ENCODE measurements at regions not wholly inside any gene's neighbourhood (a gene's known extent, or its start where the extent isn't known, plus 50 kb on each side); places are given as distances from the start of the nearest gene placed in this dataset.

DNA sequence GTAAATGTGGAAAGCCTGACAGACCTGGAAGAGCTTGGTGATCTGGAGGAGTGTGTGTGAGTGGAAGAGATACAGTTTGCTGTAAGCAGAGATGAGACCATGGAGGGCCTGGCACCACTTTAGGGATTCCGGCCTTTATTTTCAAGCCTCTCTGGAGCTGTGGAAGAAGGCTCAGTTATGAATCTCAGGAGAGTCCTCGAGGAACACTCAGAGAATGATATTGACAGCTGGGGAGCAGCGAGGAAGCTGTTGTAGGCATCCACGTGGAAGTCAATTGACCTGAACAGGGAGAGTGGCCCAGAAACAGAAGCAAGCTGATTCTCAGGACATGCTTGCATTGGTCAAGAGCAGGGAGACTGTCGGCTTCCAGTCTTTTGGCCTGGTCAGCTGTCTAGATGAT lies 108.4 kb upstream of the FOXQ1 start:
- no peak for DNase-seq (ENCODE audit: low read depth, low spot score)
- H3K27ac ChIP-seq = no peak overlapping the region

DNA sequence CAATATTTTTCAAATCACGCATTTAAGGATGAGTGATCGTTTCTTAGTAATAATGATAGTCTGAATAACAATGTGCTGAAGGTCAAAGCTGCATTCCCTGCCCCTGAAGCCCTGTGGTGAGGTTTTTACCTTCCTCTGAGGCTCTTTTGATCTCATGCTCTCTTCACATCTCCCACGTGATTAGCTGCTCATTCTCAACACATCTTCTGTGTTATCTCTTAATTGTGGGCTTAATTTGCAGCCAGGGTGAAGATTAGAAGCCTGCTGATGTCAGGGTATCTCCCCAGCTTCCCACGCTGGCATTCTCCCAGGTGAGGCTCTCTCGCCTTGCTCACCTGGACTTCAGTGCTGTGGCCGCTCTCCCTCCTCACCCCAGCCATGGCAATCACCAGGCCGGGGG lies 109.7 kb upstream of the FOXQ1 start:
- no peak overlapping the region for H3K27ac ChIP-seq
- DNase-seq (ENCODE audit: low read depth, low spot score) = no peak

DNA sequence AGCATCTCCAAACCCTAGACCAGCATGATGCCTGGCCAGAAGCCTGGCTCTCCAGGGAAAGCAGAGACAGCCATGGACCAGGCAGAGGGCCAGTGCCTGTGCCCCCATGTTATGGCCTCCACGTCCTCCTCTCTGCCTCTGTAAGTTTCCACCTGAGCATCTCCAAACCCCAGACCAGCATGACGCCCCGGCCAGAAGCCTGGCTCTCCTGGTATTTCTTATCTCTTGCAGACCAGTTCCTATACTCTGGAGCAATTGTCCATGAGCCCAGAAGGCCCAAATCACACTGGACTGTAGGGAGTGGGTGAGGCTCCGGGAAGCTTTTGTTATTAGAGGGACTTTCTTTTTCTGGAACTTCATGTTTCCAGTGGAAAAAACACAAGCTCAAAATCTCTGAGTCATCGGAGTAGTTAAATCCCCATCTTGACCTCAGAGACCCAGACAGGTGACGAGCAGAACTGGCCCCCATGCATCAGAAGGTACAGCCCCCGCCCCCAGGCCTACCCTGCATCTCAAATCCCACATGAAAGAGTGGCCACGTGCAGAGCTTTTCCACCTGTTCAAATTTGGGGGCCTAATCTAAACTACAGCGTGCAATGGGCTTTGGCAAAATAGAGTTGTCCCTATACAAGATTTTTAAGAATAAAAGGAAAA lies 110.2 kb upstream of the FOXQ1 start:
- DNase-seq (ENCODE audit: low read depth, low spot score) = no peak

DNA sequence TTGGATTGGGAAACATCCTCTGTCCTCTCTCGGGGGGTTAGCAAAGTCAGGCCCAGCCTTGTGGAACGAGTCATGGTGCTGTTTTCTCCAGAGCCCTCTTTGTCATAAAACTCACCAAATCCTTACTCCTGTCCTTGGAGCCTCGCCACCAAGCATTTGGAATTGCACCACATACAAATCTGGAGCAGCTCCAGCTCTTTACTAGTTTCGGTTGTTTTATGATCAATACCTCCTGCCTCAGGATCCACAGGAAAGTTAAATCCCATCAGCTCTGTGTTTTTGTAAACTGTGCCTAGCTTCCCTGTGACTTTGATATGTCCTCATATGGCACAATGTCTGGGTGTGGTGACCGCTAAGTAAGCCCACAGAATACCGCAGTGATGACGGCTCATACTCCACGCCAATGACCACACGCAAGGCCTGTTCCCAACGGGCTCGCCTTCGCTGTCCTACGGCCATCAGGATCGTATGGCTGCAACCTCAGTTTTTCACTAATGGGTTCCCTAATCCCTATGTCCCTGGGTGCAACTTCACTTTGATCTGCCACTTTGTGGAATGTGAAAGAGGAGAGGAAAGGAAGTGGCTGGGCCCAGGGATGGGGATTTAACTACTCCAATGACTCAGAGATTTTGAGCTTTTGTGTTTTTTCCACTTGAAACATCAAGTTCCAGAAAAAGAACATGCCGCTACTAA lies 111.3 kb upstream of the FOXQ1 start:
- H3K27ac ChIP-seq = no peak overlapping the region
- no peak for DNase-seq (ENCODE audit: low read depth, low spot score)

More for the DNA sequence above, 110.2 kb upstream of the FOXQ1 start:
- H3K27ac ChIP-seq = no peak overlapping the region

DNA sequence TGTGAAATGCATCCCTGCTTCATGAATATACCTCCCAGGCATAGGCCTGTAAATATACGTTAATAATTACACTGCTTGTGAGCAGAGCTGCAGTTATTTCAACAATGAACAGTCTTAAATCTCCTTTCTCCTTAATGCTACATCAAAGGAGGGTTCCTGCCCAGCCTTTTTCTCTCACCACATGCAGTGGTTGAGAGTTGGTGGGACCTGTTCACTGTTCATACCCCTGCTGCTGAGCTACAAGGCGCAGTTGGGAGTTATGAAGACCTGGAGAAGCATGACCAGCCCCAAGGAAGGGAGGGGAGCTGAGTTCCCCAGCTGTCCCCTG lies 111.9 kb upstream of the FOXQ1 start:
- no peak for DNase-seq (ENCODE audit: low read depth, low spot score)
- no peak overlapping the region for H3K27ac ChIP-seq

DNA sequence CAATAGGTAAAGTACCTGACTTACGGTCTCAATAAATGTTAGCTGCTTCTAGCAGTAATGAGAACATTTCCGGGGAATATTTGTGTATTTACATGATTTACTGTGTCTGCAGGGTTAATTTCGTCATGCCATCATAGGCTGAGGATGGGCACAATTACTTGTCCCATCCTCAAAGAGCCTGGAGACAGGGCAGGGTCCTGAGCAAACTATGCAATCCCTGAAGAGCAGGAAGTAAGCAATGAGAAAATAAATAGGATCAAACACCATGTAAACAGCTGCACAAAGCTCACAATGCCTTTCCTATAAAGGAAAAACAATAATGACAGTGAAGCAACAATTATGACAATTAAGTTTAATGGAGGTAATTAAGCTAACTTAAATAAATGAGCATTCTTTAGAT lies 114.6 kb upstream of the FOXQ1 start:
- no peak overlapping the region for H3K27ac ChIP-seq
- no peak for DNase-seq (ENCODE audit: low read depth, low spot score)

DNA sequence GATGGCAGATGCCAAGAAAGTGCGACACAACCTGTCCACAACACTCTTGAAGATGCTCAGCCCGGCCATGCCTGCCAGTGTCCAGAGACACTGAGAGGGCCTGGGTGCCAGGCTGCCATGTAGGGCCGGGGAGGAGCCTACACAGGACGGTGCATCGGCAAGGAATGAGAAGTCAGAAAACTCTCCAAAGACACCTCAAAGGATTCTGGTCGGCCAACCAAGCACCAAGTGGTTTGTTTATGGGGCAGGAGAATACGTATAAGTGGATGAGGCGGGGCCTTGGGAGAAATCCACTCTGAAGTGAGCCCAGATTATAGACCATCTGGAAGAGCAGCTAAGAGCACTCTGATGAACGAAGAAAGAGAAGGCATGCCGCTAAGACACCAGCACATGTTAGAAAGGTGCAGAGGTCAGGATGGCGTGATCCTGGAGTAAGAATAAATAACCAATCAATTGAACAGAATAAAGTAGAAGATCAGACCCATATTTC lies 120.7 kb upstream of the FOXQ1 start:
- peak overlapping the region; percentile 68 for H3K27ac ChIP-seq
- no peak for DNase-seq (ENCODE audit: low read depth, low spot score)

DNA sequence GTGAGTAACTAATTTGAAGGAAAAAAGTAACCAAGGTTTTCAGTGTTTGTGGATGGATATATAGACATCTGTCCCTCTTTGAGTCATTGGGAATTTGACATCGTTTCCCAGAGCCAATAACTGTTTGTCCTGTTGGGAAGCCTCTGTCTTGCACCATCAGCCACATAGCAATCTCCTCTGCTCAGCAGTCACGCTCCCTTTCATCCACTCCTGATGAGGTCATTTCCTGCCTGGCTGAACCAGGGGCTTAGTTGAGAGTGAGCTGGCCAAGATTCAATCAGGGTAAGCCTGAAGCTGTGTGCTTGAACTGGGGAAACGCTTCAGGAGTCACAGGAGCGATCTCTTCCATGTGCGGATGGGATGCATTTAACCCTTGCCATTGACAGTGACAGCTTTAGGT lies 121.5 kb upstream of the FOXQ1 start:
- peak overlapping the region; percentile 68 for H3K27ac ChIP-seq
- DNase-seq (ENCODE audit: low read depth, low spot score) = peak; percentile 79

DNA sequence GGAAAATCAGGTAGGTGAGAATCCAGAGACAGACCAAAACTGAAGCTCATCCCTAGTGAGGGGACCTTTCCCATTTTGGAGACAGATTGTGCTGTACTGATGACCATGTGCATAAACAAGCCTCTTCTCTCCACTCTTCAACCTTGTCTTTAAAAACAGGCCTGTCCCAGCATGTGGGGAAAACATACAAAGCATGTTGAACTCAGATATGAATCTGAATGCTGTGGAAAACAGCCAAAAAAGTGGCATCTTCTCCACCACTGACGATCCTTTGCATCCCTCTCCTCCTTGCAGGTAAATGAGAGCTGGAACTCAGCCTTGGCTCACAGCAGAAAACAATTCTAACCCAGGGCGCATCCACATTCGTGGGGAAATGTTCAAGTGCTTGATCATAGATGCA lies 123.7 kb upstream of the FOXQ1 start:
- H3K27ac ChIP-seq = peak overlapping the region; percentile 57
- DNase-seq (ENCODE audit: low read depth, low spot score) = peak; percentile 22

DNA sequence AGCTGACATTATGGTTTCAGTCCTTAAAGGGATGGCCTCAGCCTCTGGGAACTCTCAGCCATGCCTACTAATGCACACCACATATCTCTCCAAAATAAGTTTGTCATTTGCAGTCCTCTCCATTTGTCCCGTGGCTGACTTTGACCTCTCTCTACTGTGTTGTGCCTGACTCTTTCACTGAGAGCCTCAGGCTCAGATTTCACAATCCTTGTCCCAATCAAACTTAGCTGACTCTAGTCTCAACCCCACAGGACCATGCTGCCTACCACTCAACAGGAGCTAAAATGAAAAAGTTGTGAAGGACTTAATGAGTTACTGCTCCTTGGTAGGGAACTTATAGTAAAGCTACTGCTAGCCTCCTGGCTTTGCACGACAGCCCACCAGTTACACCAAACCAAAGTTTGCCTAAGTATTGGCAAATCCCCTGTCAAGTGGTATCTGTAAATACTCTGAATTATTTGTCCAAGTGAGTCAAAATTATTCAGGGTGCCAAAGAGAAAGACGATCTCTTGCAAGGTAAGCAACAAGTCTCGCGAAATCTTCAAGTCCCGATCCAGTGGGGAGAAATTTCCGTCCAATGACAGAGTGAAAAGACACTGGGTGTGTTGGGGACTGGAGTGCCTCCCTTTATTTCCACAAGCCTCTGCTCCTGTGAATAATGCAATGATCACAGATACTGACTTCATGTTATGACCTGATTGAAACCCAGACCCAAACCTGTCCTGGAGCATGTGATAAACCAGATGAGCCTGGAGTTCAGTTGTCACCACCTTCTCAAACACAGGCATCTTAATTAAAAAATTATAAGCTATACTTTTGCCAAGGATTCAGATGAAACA lies 124.4 kb upstream of the FOXQ1 start:
- peak; percentile 26 for DNase-seq (ENCODE audit: low read depth, low spot score)

DNA sequence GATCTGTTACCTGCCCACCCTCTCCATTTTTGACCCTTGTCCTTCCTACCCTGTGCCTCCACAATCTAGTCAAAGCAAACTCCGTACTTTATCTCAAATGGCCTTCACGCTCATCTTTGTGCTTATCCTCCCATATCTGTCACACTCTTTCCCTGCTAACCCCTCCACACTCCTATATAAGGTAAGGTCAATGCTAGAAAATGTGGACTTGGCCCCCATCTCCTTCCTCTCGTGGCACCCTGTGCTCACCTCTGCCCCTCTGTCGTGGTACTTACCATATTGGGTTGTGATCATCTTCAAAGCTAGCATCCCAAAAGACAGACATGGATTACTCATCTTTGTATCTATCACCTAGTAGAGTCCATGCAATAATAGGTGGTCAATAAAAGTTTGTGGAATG lies 127.6 kb upstream of the FOXQ1 start:
- H3K27ac ChIP-seq = no peak overlapping the region
- no peak for DNase-seq (ENCODE audit: low read depth, low spot score)

More for the DNA sequence above, 124.4 kb upstream of the FOXQ1 start:
- peak overlapping the region; percentile 57 for H3K27ac ChIP-seq

DNA sequence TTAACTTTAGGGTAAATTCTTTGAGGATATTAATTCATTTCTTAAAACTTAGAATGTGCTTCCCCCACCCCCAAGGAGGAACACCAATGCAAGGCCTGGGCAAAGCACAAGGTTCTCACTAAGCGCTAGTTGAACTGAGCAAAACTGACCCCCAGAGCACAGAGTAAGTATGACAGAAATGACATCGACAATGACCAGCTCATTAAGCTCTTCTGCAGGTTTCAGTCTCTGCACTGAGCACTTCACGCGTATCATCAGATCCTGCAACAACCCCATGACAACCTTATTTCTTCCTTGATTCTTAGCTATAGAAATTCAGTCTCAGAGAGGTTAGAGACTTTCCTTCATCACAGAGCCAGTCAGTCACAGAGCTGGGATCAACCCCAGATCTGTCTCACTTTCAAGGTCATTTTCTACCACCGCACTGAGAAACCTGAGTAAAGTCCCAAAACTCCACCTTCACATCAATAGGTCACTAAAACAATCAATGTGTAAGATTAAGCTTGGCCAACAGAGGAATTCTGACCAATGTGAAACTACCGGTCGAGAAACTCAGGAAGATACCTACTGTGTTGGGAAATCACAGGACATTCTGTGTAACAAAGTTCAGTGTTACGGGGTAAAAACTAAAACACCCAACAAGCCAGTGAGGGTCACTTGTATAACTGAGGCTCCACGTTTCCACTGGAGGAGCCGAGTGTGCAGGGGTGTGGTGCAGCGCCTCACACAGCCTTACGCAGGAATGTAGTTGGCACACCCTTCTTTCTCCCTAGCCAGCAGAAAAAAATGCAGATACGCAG lies 129.0 kb upstream of the FOXQ1 start:
- DNase-seq (ENCODE audit: low read depth, low spot score) = no peak
- H3K27ac ChIP-seq = no peak overlapping the region

DNA sequence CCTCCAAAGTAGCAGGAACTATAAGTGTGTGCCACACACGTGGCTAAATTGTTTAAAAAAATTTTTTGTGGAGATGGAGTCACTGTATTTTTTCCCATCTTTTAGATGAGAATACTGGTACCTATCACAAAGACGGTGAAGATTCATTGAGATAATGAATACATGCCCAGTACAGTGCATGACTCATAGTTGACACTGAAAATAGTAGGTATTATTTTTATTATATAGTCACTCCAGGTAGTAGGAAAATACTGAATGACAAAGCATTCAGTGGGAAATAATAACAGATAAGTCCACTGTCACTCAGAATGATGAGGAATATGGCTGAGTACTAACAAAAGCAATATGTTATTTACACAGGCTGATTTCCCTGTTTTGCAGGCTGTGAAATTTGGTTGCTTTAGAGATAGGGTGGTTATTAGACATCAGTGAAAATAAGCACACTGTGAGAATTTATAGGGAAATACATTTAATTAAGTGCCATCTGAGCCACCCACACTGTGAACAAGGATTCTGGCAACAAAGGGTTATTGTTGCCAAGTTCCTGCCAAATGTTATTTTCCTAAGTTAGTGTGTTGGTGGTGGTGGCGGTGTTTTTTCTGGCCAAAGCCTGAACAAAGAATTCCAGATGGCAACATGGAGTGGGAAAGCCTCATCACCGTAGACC lies 129.8 kb upstream of the FOXQ1 start:
- H3K27ac ChIP-seq = no peak overlapping the region
- no peak for DNase-seq (ENCODE audit: low read depth, low spot score)

DNA sequence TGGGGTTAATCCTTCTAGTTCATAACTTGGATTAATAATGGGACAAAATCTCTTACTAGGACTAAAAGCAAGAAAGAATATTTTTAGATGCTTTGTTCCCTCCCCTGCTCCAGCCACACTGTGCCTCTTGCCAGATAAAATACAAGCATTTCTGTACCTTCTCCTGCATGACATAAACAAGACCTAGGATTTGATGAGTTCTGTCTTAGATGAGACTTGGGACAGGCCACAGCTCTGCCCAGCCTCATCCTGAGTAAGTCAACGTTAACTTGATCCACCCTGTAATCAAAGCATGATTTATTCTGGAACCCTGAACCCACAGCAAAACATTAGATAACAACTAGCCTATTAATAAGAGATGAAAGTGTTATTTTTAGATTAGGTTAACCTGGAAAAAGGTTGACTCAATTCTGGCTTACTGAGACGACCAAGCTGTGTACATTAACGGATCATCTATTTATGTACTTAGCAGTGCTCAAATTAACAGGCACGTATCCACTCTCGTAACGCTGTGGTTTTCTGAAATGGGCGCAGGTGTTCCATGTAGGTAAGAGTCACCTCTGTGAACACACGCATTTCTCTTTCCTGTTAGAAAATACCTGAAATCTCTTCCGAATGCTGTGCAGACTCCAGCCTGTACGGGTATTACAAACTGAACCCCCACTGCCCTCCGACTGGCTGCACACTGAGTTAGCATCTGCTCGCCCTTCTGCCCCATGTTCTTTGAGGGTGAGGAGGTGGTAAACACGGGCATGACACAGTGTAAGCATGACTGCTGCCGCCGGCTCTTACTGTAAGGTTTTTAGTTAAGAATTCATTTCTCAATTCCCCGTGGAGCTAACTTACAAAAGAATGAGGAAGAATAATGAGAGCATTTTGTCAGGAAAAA lies 132.1 kb upstream of the FOXQ1 start:
- no peak overlapping the region for H3K27ac ChIP-seq
- no peak for DNase-seq (ENCODE audit: low read depth, low spot score)

DNA sequence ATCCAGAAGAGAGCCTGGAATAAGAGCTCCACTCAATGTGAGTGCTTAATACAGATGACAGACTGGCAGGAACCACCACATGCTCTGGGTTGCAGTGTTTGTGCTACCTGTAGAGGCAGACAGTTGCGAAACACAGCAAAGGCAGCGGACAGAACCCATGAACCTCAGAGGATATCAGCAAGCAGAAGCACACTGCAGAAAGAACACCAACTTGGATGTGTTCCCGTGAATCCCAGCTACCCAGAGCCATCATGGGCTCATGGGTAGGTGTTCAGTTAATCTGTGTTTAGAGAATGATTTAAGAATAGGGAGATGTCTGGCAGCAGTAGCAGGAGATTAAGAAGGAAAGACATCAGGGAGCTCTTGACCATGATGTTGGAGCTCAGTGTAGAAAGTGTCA lies 133.3 kb upstream of the FOXQ1 start:
- no peak overlapping the region for H3K27ac ChIP-seq
- DNase-seq (ENCODE audit: low read depth, low spot score) = no peak

DNA sequence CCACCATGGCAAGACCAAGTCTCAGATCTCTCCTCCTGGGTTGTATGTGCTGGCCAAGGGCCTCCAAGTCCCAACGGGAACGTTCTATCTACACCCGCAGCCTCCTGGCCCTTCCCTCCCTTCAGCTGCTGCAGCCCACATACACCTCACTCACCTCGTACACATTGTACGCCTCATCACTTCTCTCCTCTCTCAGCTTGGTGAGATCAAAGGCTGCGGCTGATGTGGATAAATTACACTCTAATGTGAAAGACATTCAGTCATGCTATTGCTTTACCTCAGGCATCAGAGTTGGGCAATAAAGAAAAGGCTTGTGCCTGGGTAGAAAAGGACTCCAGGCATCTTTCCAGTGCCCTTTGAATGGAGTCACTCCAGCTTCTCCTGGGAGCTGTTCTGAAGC lies 135.3 kb upstream of the FOXQ1 start:
- H3K27ac ChIP-seq = no peak overlapping the region
- no peak for DNase-seq (ENCODE audit: low read depth, low spot score)

DNA sequence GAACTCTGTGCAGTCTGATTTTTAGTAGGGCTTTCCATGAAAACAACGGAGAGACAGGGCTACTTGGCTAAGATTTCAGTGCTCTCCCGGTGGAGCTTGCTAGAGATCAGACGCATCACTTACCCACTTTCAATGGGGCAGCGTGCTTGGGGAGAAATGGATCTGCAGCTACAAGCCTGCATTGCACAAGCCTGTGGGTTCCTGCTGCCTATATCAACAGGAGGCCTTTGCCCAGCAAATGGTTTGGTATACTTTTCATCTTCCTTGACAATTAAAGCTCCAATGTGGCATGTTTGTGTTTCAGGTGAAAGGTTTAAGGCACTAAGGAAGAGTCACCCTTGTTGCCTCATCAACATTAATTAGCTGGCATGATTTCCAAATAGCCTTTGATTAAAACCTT lies 136.0 kb upstream of the FOXQ1 start:
- peak; percentile 34 for DNase-seq (ENCODE audit: low read depth, low spot score)

DNA sequence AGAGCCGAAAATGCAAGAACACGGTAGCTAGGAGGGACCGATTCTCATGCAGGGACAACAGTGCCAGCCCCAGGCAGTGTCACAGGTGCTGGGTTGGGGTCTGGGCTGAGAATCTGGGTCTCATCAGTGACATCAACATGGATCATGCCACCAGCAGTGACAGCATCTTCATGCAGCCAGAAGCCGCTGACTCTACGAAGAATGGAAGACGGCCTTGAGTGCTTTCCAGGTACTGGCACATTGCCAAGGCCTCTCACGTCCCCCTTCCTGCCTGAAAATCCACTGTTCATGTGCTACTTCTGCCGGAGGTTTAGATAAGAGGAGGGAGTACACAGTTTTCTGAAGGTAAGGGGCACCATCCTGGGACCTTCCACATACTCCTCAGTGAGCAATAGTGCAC lies 141.1 kb upstream of the FOXQ1 start:
- no peak overlapping the region for H3K27ac ChIP-seq
- DNase-seq (ENCODE audit: low read depth, low spot score) = no peak

More for the DNA sequence above, 136.0 kb upstream of the FOXQ1 start:
- H3K27ac ChIP-seq = no peak overlapping the region

DNA sequence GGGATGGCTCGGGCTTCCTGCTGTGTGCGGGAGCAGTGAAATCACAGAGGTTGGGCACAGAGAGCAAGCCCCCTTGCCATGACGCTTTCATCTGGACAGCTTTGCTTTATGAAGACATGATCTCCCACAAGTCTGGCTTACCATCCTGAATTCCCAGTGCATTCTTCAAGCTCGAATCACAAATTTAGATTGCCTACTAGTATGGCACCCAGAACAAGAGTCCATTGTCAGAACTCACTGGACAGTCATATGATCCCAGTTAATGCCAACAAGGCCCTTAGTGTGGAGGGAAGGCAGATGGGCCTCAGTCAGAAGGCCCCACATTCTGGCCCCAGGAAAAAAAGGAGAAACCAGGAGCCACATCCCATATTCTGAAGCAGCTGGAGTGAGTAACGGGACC lies 147.3 kb upstream of the FOXQ1 start:
- H3K27ac ChIP-seq = no peak overlapping the region
- DNase-seq (ENCODE audit: low read depth, low spot score) = no peak
